VCaP (cell line): ENCODE measurements at regions not wholly inside any gene's neighbourhood (a gene's known extent, or its start where the extent isn't known, plus 50 kb on each side); places are given as distances from the start of the nearest gene placed in this dataset.
"Not testable (repeated sequence)": the region's sequence is repeated elsewhere in the genome, so short reads cannot be mapped to it uniquely, and the experiment has no call there.

ENCODE experiments used
- H3K27ac ChIP-seq: fragments of 450-650 bp; 2 replicates; pipeline ENCODE4 v1.5.1; 2017
- TF ChIP-seq, protein P1 (sequence below): fragments of 450-650 bp; conservative IDR thresholded peaks from 2 replicates; pipeline ENCODE4 v1.5.1; 2017; ENCODE audit warnings: mild to moderate bottlenecking, moderate library complexity

DNA sequence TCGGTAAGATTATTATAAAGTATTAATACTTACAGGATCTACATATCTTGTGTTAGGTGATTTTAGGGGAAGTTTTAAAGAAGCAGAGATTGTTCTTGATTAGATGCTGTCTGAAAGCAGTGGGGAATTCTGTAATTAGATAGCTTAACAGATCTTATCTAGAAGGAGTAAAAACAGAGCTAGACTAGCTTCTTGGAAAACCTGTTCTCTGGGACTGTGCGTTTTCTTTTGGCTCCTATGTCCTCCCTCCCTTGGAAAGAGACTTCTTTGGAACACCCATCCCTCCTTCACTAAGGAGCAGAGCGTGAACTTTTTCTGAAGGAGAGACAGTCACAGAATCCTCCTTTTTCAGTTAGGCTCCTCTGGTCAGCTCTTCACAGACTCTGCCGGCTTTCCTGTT, 83.5 kb upstream of the ZNF184 start:
- TF ChIP-seq, protein P1, sequence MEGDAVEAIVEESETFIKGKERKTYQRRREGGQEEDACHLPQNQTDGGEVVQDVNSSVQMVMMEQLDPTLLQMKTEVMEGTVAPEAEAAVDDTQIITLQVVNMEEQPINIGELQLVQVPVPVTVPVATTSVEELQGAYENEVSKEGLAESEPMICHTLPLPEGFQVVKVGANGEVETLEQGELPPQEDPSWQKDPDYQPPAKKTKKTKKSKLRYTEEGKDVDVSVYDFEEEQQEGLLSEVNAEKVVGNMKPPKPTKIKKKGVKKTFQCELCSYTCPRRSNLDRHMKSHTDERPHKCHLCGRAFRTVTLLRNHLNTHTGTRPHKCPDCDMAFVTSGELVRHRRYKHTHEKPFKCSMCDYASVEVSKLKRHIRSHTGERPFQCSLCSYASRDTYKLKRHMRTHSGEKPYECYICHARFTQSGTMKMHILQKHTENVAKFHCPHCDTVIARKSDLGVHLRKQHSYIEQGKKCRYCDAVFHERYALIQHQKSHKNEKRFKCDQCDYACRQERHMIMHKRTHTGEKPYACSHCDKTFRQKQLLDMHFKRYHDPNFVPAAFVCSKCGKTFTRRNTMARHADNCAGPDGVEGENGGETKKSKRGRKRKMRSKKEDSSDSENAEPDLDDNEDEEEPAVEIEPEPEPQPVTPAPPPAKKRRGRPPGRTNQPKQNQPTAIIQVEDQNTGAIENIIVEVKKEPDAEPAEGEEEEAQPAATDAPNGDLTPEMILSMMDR: no peak
- H3K27ac ChIP-seq: peak overlapping the region; percentile 49

DNA sequence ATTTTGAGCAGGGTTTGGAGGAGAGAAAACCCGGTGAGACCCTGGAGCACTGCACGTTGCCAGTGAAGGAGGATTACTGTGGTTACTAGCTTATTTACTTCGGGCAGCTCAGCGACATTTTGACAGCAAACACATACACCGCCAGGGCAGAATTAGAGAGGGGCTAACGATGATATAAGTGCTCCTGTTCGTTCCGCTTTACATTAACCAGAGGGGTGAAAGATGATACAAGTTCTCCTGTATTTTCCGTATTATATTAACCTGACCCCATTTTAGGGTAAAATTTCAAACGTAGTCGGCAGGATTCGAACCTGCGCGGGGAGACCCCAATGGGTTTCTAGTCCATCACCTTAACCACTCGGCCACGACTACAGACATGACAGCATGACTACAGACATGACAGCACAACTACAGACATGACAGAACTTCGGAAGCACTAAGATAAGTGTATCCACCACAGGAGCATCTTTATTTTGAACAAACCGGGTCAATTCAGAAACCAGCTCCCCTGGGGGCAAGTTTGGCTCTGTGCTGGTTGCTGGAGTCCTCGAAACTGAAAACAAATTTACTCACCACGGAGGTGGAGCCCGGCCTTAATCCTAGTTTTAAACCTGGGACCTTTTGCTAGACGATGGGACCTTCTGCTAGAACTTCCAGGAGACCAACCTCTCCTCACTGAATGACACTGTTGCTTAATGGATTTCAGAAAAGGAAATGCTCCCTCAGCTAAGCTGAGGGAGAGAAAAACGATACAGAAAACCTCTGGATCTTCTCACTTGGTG, 80.4 kb upstream of the ZNF184 start:
- TF ChIP-seq, protein P1: no peak
- H3K27ac ChIP-seq: no peak overlapping the region

DNA sequence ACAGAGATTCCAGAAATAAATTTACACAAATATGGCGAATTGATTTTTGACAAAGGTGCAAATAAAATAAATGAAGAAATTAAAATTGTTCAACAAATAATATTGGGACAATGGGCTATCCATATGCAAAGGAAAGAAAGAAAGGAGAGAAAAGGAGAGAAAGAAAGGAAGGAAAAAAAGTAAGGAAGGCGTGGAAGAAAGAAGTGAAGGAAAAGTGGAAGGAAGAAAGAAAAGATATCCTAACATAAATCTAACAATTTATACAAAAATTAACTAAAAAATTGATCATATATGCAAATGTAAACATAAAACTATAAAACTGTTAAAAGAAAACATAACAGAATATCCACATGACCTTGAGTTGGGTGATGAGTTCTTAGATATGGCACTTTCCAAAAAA, 78.7 kb upstream of the ZNF184 start:
- TF ChIP-seq, protein P1: no peak
- no peak overlapping the region for H3K27ac ChIP-seq

DNA sequence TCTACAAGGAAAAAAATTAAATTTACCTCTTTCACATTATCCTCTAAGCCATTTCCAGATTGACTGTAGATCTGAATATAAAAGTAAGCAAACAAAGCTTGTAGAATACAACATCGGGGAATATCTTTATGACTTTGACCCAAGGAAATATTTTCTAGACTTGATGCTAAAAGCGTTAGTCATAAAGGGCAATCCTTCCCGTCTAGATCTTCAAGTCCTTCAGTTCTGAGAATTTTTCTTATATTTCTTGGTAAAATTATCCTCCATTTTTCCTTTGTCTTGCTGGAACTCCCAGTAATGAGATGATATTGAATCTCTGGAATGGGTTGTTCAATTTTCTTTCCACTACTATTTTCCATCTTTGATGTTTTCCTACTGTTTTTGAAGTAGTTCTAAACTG, 77.8 kb upstream of the ZNF184 start:
- TF ChIP-seq, protein P1: no peak
- no peak overlapping the region for H3K27ac ChIP-seq

DNA sequence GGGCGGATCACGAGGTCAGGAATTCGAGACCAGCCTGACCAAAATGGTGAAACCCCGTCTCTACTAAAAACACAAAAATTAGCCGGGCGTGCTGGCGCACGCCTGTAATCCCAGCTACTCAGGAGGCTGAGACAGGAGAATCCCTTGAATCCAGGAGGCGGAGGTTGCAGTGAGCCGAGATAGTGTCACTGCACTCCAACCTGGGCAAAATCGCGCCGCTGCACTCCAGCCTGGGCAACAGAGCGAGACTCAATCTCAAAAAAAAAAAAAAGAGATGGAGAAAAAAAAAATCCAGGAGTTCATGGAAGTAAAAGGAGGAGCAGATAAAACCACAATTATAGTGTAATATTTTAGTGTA, 76.3 kb upstream of the ZNF184 start:
- not testable (repeated sequence) for H3K27ac ChIP-seq

DNA sequence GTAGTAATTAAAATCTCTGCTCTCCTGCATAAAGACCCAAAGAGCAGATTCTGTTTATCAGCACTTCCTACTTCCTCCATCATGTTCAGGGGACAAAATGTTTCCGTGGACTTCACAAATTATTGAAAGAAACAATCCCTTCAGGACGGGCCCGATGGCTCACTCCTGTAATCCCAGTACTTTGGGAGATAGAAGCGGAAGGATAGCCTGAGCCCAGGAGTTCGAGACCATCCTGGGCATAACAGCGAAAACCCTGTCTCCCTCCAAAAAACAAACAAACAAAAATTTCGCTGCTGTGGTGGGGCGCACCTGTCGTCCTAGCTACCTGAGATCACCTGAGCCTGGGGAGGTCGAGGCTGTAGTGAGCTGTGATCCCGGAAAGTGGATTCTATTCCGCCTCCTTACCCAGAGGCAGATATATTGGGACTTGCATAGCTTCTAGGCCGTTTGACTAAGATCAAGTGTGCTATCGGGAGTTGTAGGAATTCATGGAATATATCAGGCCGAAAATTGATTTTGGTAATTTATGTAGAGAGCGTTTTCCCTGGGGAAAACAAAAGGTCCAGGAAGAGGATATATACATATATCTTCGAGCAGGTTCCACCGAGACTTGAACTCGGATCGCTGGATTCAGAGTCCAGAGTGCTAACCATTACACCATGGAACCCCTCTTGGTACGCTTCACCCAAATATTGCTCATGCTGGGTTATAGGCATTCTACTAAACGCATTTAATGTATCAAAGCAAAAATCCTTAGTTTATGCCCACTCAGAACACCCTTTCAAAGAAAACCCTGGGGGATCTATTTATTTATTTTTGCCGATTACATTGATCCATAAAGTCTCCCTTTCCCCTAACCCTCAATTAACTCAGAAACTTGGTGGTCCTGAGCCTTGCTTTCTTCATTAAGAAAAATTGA, 74.5 kb upstream of the ZNF184 start:
- no peak overlapping the region for H3K27ac ChIP-seq
- TF ChIP-seq, protein P1: no peak

DNA sequence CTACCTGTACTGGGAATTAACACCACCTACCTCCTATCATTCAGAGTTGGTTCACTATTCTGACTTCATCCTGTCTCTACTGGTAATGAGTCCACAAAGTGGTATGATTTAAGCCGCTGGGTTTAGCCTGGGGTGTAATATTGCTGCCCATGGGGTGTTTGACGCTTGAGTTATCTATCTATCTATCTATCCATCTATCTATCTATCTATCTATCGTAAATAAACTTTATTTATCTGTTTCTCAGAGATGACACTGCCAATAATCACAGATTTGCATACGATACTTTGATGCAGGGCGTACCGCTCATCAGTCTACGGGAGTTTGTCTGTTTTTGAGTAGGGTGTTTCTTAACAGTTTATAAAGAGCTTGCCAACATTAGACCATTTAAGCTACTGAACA, 73.6 kb upstream of the ZNF184 start:
- no peak overlapping the region for H3K27ac ChIP-seq
- TF ChIP-seq, protein P1: no peak
